WI38 (cell line): ENCODE measurements at regions not wholly inside any gene's neighbourhood (a gene's known extent, or its start where the extent isn't known, plus 50 kb on each side); places are given as distances from the start of the nearest gene placed in this dataset.

Experiments used
- H3K4me3 ChIP-seq: 2 replicates; pipeline ENCODE4 v1.5.1; 2011; ENCODE audit warnings: low read depth, mild to moderate bottlenecking, control low read depth, low read length
- CTCF ChIP-seq: IDR thresholded peaks from 2 replicates; pipeline ENCODE4 v1.5.1; 2012; ENCODE audit warnings: low read depth, mild to moderate bottlenecking, control low read depth, low read length

- TF ChIP-seq CTCF = no peak
- no peak overlapping the region for H3K4me3 ChIP-seq
Observed at GRCh38 chr10:44168478-44168877, 216.4 kb downstream of the CXCL12 start.

DNA sequence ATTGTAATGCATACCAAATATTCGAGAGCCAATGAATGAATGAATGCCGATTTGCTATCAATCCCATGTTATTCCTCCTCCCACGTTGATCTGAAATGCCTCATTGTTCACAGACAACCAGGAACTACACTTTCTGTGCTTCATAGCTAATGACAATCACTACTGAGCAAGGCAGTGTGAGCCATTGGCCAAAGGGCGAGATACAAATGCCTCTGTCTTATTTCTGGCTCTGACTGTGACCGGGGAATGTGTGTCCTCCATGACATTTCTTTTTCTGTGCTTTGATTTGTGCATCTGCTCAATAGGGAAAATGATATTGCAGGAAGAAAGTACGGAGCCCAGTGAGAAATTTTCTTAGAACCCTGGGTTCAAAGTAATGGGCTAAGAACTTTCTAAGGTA is 217.1 kb downstream of the CXCL12 start:
- H3K4me3 ChIP-seq = no peak overlapping the region
- TF ChIP-seq CTCF = no peak

- H3K4me3 ChIP-seq = no peak overlapping the region
- no peak for TF ChIP-seq CTCF
Observed at GRCh38 chr10:44166441-44166840, 218.5 kb downstream of the CXCL12 start.

GRCh38 chr10:44164251-44164956 is 220.5 kb downstream of the CXCL12 start:
- H3K4me3 ChIP-seq = no peak overlapping the region
- TF ChIP-seq CTCF = no peak

GRCh38 chr10:44161184-44161583 is 223.7 kb downstream of the CXCL12 start:
- no peak overlapping the region for H3K4me3 ChIP-seq
- TF ChIP-seq CTCF = no peak

GRCh38 chr10:44157574-44157973 is 227.3 kb downstream of the CXCL12 start:
- no peak for TF ChIP-seq CTCF
- H3K4me3 ChIP-seq = no peak overlapping the region

DNA sequence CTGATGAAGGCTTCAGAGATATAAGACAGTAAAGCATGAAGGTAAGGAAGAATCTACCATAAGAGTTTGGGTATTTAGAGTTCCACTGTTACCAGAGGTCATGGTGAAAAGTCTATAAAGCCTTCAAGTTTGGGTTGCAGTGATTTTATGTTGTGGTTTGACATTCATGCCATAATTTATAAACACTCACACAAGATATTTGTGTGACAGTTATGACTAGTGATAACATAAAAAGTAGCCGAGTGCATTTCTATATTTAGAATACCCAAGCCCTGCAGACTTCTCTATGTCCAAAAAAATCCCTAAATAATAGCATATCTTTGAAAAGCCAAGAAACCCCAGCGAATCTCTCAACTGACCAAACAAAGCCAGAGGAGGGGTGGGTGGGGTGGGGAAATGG is 229.9 kb downstream of the CXCL12 start:
- no peak for TF ChIP-seq CTCF
- no peak overlapping the region for H3K4me3 ChIP-seq
